ENCODE measurements at regions not wholly inside any gene's neighbourhood (a gene's known extent, or its start where the extent isn't known, plus 50 kb on each side); places are given as distances from the start of the nearest gene placed in this dataset.

DNA sequence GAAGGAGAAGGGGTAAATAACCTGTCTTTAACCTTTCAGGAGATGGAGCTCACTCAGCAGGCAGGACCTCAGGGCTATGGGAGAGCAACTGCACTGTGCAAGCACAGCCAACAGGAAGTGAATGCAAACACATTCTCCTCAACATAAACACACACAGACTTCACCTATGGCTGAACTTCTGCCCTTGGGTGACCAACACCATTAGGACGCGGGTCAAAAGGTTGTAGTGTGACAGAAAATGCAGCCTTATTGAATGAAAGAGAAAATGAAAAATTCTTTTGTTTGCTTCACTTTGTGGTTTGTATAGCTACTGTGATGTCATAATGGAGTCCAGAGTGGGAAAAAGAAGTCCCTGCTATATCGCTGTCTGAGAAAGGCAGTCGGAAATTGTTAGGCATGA, 323.0 kb downstream of the NDFIP2 start:
- no peak for TF ChIP-seq ZNF274 (IDR thresholded peaks at IDR 0.05; ENCODE audit: low read depth, low read length)
- TF ChIP-seq YY1 (IDR thresholded peaks at IDR 0.05; ENCODE audit: insufficient read depth, insufficient read length) = no peak
